ENCODE measurements at regions not wholly inside any gene's neighbourhood (a gene's known extent, or its start where the extent isn't known, plus 50 kb on each side); places are given as distances from the start of the nearest gene placed in this dataset.

- Histone ChIP-seq H3K27ac (no peak overlapping the region), H3K4me3 (no peak overlapping the region)
- TF ChIP-seq CTCF (IDR thresholded peaks at IDR 0.05) = no peak
- no peak for DNase-seq (ENCODE audit: low spot score)
Observed at GRCh38 chr11:104286129-104286528, 122.2 kb upstream of the PDGFD start.

GRCh38 chr11:104279587-104279986 is 115.6 kb upstream of the PDGFD start:
- Histone ChIP-seq H3K4me3 (no peak overlapping the region), H3K27ac (no peak overlapping the region)
- no peak for TF ChIP-seq CTCF (IDR thresholded peaks at IDR 0.05)
- no peak for DNase-seq (ENCODE audit: low spot score)

GRCh38 chr11:104275992-104276391 is 112.0 kb upstream of the PDGFD start:
- H3K27ac ChIP-seq = no peak overlapping the region
- no peak for TF ChIP-seq CTCF (IDR thresholded peaks at IDR 0.05)
- DNase-seq (ENCODE audit: low spot score) = no peak
- no peak overlapping the region for H3K4me3 ChIP-seq

- H3K27ac ChIP-seq = no peak overlapping the region
Observed at GRCh38 chr11:104260456-104260855, 96.5 kb upstream of the PDGFD start.

GRCh38 chr11:104259121-104259610 is 95.2 kb upstream of the PDGFD start:
- no peak for DNase-seq (ENCODE audit: low spot score)
- Histone ChIP-seq H3K27ac (peak overlapping the region in 1 of 2 donors; percentile 41), H3K4me3 (no peak overlapping the region)
- TF ChIP-seq CTCF (IDR thresholded peaks at IDR 0.05) = no peak

More at GRCh38 chr11:104260456-104260855, 96.5 kb upstream of the PDGFD start:
- DNase-seq (ENCODE audit: low spot score) = no peak
- H3K4me3 ChIP-seq = no peak overlapping the region
- no peak for TF ChIP-seq CTCF (IDR thresholded peaks at IDR 0.05)

- Histone ChIP-seq H3K27ac (no peak overlapping the region), H3K4me3 (no peak overlapping the region)
- DNase-seq (ENCODE audit: low spot score) = no peak
- TF ChIP-seq CTCF (IDR thresholded peaks at IDR 0.05) = no peak
Observed at GRCh38 chr11:104256525-104256924, 92.6 kb upstream of the PDGFD start.

GRCh38 chr11:104254347-104254746 is 90.4 kb upstream of the PDGFD start:
- H3K27ac ChIP-seq = no peak overlapping the region
- DNase-seq (ENCODE audit: low spot score) = no peak
- no peak for TF ChIP-seq CTCF (IDR thresholded peaks at IDR 0.05)
- H3K4me3 ChIP-seq = no peak overlapping the region

Measured in coronary artery (tissue), 2 donors.